OCI-LY7 (cell line): ENCODE measurements at regions not wholly inside any gene's neighbourhood (a gene's known extent, or its start where the extent isn't known, plus 50 kb on each side); places are given as distances from the start of the nearest gene placed in this dataset.

ENCODE experiments used
- BruUV-seq: library from RNA; stranded (reverse); fragments of 400-500 nt; replicated peaks from 2 replicates; lab custom pipeline; 2021; lab: Mats Ljungman, UMichigan
- CTCF ChIA-PET: fragments of 300-600 bp; sonication (Branson Sonifier 250); formaldehyde crosslinking; loops from one replicate; lab custom pipeline; 2022; ENCODE audit warnings: antibody characterized with exemption; ENCODE audit not compliant: unreplicated experiment; lab: Charles Lee
- POLR2A ChIA-PET: fragments of 300-600 bp; sonication (Branson Sonifier 250); formaldehyde crosslinking; loops from one replicate; lab custom pipeline; 2022; ENCODE audit warnings: antibody characterized with exemption; lab: Charles Lee
- DNase-seq: peaks from one replicate; pipeline ENCODE4 v3.0.0-alpha.2; 2015; ENCODE audit warnings: low spot score
- H2AFZ ChIP-seq: fragments of 200-600 bp; sonication (generic), shearing (Covaris generic); 2 replicates; pipeline ENCODE4 v1.6.1; 2014; ENCODE audit warnings: mild to moderate bottlenecking, antibody characterized with exemption, low read length, moderate library complexity
- H3K27ac ChIP-seq: fragments of 200-600 bp; sonication (generic); 2 replicates; pipeline ENCODE4 v1.5.1; 2014; ENCODE audit warnings: mixed run types, low read depth, mild to moderate bottlenecking, moderate library complexity, low read length, inconsistent platforms; ENCODE audit not compliant: poor library complexity, severe bottlenecking
- H3K36me3 ChIP-seq: fragments of 200-600 bp; sonication (generic); 2 replicates; pipeline ENCODE4 v1.6.1; 2014; ENCODE audit warnings: mild to moderate bottlenecking, antibody characterized with exemption, low read length, moderate library complexity, mixed read lengths; ENCODE audit not compliant: insufficient read depth
- H3K4me1 ChIP-seq: fragments of 200-600 bp; sonication (generic); 2 replicates; pipeline ENCODE4 v1.5.1; 2014; ENCODE audit warnings: mild to moderate bottlenecking, low read length; ENCODE audit not compliant: insufficient read depth, poor library complexity, severe bottlenecking
- H3K4me2 ChIP-seq: fragments of 200-600 bp; sonication (generic); 2 replicates; pipeline ENCODE4 v1.6.1; 2014; ENCODE audit warnings: mild to moderate bottlenecking, low read length
- H3K4me3 ChIP-seq: fragments of 200-600 bp; sonication (generic); 2 replicates; pipeline ENCODE4 v1.5.1; 2014; ENCODE audit warnings: mild to moderate bottlenecking, low read depth, low read length; ENCODE audit not compliant: poor library complexity, severe bottlenecking
- H3K79me2 ChIP-seq: fragments of 200-600 bp; sonication (generic); 2 replicates; pipeline ENCODE4 v1.6.1; 2016; ENCODE audit warnings: low read depth, mild to moderate bottlenecking, low read length, moderate library complexity, mixed read lengths; ENCODE audit not compliant: insufficient read depth
- H3K9me2 ChIP-seq: fragments of 200-600 bp; sonication (generic); 2 replicates; pipeline ENCODE4 v1.6.1; 2016; ENCODE audit warnings: mild to moderate bottlenecking, low read length, mixed read lengths; ENCODE audit not compliant: insufficient read depth
- H3K9me3 ChIP-seq: fragments of 200-600 bp; sonication (generic); 2 replicates; pipeline ENCODE4 v1.6.1; 2014; ENCODE audit warnings: mild to moderate bottlenecking, mixed run types, low read length, mixed read lengths
- H4K20me1 ChIP-seq: fragments of 200-600 bp; sonication (generic); 2 replicates; pipeline ENCODE4 v1.6.1; 2014; ENCODE audit warnings: mild to moderate bottlenecking, antibody characterized with exemption, low read length, moderate library complexity, mixed read lengths; ENCODE audit not compliant: insufficient read depth
- EZH2phosphoT487 ChIP-seq: fragments of 200-600 bp; sonication (generic); IDR thresholded peaks from 2 replicates; pipeline ENCODE4 v1.6.1; 2018; ENCODE audit warnings: low read depth, borderline replicate concordance, mild to moderate bottlenecking, mixed run types, antibody characterized with exemption, low read length, moderate library complexity, mixed read lengths
- intact Hi-C: fragments of 100-400 bp; cut with micrococcal nuclease; formaldehyde crosslinking; loops from one replicate; pipeline ENCODE4 v1.10.0; 2022; ENCODE audit not compliant: unreplicated experiment
- TF ChIP-seq, protein P1 (sequence below): fragments of 200-600 bp; sonication (generic); conservative IDR thresholded peaks from 2 replicates; pipeline ENCODE4 v1.5.1; 2014; ENCODE audit warnings: mild to moderate bottlenecking, antibody characterized with exemption, low read length, moderate library complexity, mixed read lengths

DNA sequence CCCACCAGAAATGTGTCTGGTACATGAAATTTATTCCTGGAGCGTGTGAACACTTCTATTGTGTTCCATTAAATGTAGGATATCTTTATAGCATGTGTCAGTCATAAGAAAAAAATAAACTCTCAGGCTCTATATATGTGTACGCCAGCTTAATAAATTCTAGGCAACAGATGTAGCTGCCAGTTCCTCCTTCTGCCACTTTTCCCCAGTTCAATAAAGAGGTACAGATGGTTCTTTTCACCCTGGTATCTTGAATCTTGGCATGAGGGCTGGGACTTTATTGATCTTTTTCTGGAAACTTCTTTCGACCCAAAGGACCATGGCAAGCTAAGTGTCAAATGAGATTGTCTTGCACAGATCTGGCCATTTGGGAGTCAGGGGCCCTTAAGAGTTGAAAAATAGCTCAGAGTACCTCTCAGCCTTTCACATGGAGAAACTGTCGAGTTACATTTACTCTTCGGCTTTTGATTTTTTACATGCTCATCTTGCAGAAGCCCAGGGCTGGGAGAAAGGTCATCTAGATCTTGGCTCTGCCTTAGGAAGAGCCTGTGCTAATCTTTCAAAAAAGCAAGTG, 240.9 kb downstream of the DOK5 start:
- Histone ChIP-seq H3K4me2 (no peak overlapping the region), H3K36me3 (no peaks in the 10 kb centered on the region), H3K79me2 (no peaks in the 10 kb centered on the region), H3K27ac (no peak overlapping the region), H3K4me1 (no peaks in the 10 kb centered on the region), H3K9me2 (no peaks in the 10 kb centered on the region), H2AFZ (no peak overlapping the region), H4K20me1 (no peaks in the 10 kb centered on the region), H3K9me3 (no peaks in the 10 kb centered on the region), H3K4me3 (no peak overlapping the region)
- TF ChIP-seq EZH2phosphoT487, result no peak
- BruUV-seq, result no TSS peak
- no peak for DNase-seq
- intact Hi-C loops, result no loop called here
- CTCF ChIA-PET, result no interaction called here
- POLR2A ChIA-PET, result interaction anchor here (0.7 to 0.8 kb wide), 3 partner anchors 17 to 674 kb away, joined by 3 to 4 read pairs (median 3); no protein-coding TSS in a partner anchor

GRCh38 chr20:54714817-54715216, 239.4 kb downstream of the DOK5 start:
- no peaks in the 10 kb centered on the region for H3K9me3 ChIP-seq
- BruUV-seq, result no TSS peak
- H3K36me3 ChIP-seq, result no peaks in the 10 kb centered on the region
- no peak overlapping the region for H3K4me3 ChIP-seq
- ChIA-PET CTCF (no interaction called here), POLR2A (interaction anchor here (0.9 kb wide), 1 partner anchor 14 kb away, joined by 3 read pairs; no protein-coding TSS in a partner anchor)
- no peak for TF ChIP-seq EZH2phosphoT487
- TF ChIP-seq, protein P1, sequence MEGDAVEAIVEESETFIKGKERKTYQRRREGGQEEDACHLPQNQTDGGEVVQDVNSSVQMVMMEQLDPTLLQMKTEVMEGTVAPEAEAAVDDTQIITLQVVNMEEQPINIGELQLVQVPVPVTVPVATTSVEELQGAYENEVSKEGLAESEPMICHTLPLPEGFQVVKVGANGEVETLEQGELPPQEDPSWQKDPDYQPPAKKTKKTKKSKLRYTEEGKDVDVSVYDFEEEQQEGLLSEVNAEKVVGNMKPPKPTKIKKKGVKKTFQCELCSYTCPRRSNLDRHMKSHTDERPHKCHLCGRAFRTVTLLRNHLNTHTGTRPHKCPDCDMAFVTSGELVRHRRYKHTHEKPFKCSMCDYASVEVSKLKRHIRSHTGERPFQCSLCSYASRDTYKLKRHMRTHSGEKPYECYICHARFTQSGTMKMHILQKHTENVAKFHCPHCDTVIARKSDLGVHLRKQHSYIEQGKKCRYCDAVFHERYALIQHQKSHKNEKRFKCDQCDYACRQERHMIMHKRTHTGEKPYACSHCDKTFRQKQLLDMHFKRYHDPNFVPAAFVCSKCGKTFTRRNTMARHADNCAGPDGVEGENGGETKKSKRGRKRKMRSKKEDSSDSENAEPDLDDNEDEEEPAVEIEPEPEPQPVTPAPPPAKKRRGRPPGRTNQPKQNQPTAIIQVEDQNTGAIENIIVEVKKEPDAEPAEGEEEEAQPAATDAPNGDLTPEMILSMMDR, result no peak
- intact Hi-C loops, result no loop called here
- H3K4me1 ChIP-seq, result no peaks in the 10 kb centered on the region
- no peak overlapping the region for H2AFZ ChIP-seq
- no peaks in the 10 kb centered on the region for H3K79me2 ChIP-seq
- H3K4me2 ChIP-seq, result no peak overlapping the region
- H4K20me1 ChIP-seq, result no peaks in the 10 kb centered on the region
- H3K27ac ChIP-seq, result no peak overlapping the region
- no peak for DNase-seq
- no peaks in the 10 kb centered on the region for H3K9me2 ChIP-seq

DNA sequence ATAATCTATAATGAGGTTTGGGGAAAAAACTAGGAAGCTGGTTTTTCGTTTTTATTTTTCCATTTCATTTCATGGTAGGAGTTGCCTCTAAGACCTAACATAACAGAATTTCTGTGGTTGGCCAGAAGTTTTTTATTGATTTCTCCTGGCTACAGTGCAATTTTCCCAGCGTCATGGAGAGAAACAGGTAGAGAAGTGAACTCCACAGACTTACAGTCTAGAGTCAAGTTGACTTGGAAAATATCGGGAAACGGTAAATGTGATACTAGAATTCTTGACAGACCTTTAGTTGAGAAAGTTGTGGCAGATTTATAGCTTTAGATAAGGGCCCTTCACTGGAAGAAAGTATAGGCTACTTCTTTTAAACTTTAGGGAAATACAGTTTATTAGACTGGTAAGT, 238.3 kb downstream of the DOK5 start:
- no peaks in the 10 kb centered on the region for H3K36me3 ChIP-seq
- no TSS peak for BruUV-seq
- no peak for DNase-seq
- no peak overlapping the region for H3K4me2 ChIP-seq
- no peaks in the 10 kb centered on the region for H4K20me1 ChIP-seq
- H3K79me2 ChIP-seq, result no peaks in the 10 kb centered on the region
- no peaks in the 10 kb centered on the region for H3K9me2 ChIP-seq
- H3K4me1 ChIP-seq, result no peaks in the 10 kb centered on the region
- H3K27ac ChIP-seq, result no peak overlapping the region
- CTCF ChIA-PET, result no interaction called here
- intact Hi-C loops, result no loop called here
- H3K9me3 ChIP-seq, result no peaks in the 10 kb centered on the region
- no peak overlapping the region for H3K4me3 ChIP-seq
- POLR2A ChIA-PET, result interaction anchor here (0.6 kb wide), 1 partner anchor 432 kb away, joined by 3 read pairs; no protein-coding TSS in a partner anchor
- TF ChIP-seq, protein P1, result no peak
- no peak for TF ChIP-seq EZH2phosphoT487
- H2AFZ ChIP-seq, result no peak overlapping the region
